SK-N-SH treated with all-trans-retinoic acid at 6 μM for 48 hours (cell line): ENCODE measurements at regions not wholly inside any gene's neighbourhood (a gene's known extent, or its start where the extent isn't known, plus 50 kb on each side); places are given as distances from the start of the nearest gene placed in this dataset.

Experiments
- ATAC-seq: fragments of 200-7000 bp; cut with Tn5 transposase; 3 replicates; pipeline ENCODE4 v1.9.1; 2020; ENCODE audit warnings: mild to moderate bottlenecking, moderate library complexity
- ARNTL ChIP-seq: fragments of 450-650 bp; formaldehyde crosslinking; IDR thresholded peaks from 2 replicates; pipeline ENCODE4 v1.5.0; 2020; ENCODE audit warnings: low read depth, mild to moderate bottlenecking, moderate library complexity, borderline replicate concordance
- BACH2 ChIP-seq: fragments of 250-450 bp; sonication (Bioruptor Pico); IDR thresholded peaks from 2 replicates; pipeline ENCODE4 v1.9.0; 2021; ENCODE audit warnings: mild to moderate bottlenecking, borderline replicate concordance
- CREB5 ChIP-seq: fragments of 250-450 bp; sonication (Bioruptor Pico); IDR thresholded peaks from 2 replicates; pipeline ENCODE4 v1.5.1; 2020; ENCODE audit warnings: low read depth, mild to moderate bottlenecking, moderate library complexity
- CSDC2 ChIP-seq: fragments of 250-450 bp; sonication (Bioruptor Pico); IDR thresholded peaks from 2 replicates; pipeline ENCODE4 v1.5.0; 2020; ENCODE audit warnings: mild to moderate bottlenecking, moderate library complexity
- CSRNP3 ChIP-seq: fragments of 250-450 bp; sonication (Bioruptor Pico); IDR thresholded peaks from 2 replicates; pipeline ENCODE4 v1.5.1; 2021; ENCODE audit warnings: mild to moderate bottlenecking, moderate library complexity
- ESRRG ChIP-seq: fragments of 250-450 bp; sonication (Bioruptor Pico); IDR thresholded peaks from 2 replicates; pipeline ENCODE4 v1.6.1; 2021; ENCODE audit warnings: mild to moderate bottlenecking
- GLIS3 ChIP-seq: fragments of 250-450 bp; sonication (Bioruptor Pico); IDR thresholded peaks from 2 replicates; pipeline ENCODE4 v1.5.0; 2020; ENCODE audit warnings: mild to moderate bottlenecking, moderate library complexity
- ISL1 ChIP-seq: fragments of 250-450 bp; sonication (Bioruptor Pico); IDR thresholded peaks from 2 replicates; pipeline ENCODE4 v2.1.2; 2022; ENCODE audit warnings: mild to moderate bottlenecking, moderate library complexity
- OSR1 ChIP-seq: fragments of 250-450 bp; sonication (Bioruptor Pico); IDR thresholded peaks from 2 replicates; pipeline ENCODE4 v1.8.0; 2022; ENCODE audit warnings: moderate library complexity, mild to moderate bottlenecking, inconsistent platforms
- PATZ1 ChIP-seq: fragments of 250-450 bp; sonication (Bioruptor Pico); IDR thresholded peaks from 2 replicates; pipeline ENCODE4 v1.8.0; 2020; ENCODE audit warnings: mild to moderate bottlenecking, moderate library complexity, borderline replicate concordance
- PPARA ChIP-seq: fragments of 250-450 bp; sonication (Bioruptor Pico); IDR thresholded peaks from 2 replicates; pipeline ENCODE4 v1.5.0; 2020; ENCODE audit warnings: mild to moderate bottlenecking, borderline replicate concordance
- RARB ChIP-seq: fragments of 250-450 bp; sonication (Bioruptor Pico); IDR thresholded peaks from 2 replicates; pipeline ENCODE4 v1.8.0; 2021; ENCODE audit warnings: mild to moderate bottlenecking, moderate library complexity
- SNAI2 ChIP-seq: fragments of 250-450 bp; sonication (Bioruptor Pico); IDR thresholded peaks from 2 replicates; pipeline ENCODE4 v1.5.0; 2020; ENCODE audit warnings: mild to moderate bottlenecking, moderate library complexity
- TCF4 ChIP-seq: fragments of 250-450 bp; sonication (Bioruptor Pico); IDR thresholded peaks from 2 replicates; pipeline ENCODE4 v1.8.0; 2021; ENCODE audit warnings: mild to moderate bottlenecking, moderate library complexity, borderline replicate concordance
- TOX ChIP-seq: fragments of 250-450 bp; sonication (Bioruptor Pico); IDR thresholded peaks from 2 replicates; pipeline ENCODE4 v1.8.0; 2021; ENCODE audit warnings: mild to moderate bottlenecking, moderate library complexity, borderline replicate concordance
- TSHZ2 ChIP-seq: fragments of 250-450 bp; sonication (Bioruptor Pico); IDR thresholded peaks from 2 replicates; pipeline ENCODE4 v1.5.0; 2020; ENCODE audit warnings: mild to moderate bottlenecking, moderate library complexity
- ZC3H10 ChIP-seq: fragments of 250-450 bp; sonication (Bioruptor Pico); IDR thresholded peaks from 2 replicates; pipeline ENCODE4 v1.5.1; 2021; ENCODE audit warnings: mild to moderate bottlenecking, moderate library complexity
- ZFP30 ChIP-seq: fragments of 450-650 bp; formaldehyde crosslinking; IDR thresholded peaks from 2 replicates; pipeline ENCODE4 v1.5.0; 2022; ENCODE audit warnings: mild to moderate bottlenecking, moderate library complexity
- ZNF565 ChIP-seq: fragments of 450-650 bp; formaldehyde crosslinking; conservative IDR thresholded peaks from 2 replicates; pipeline ENCODE4 v1.5.0; 2020; ENCODE audit warnings: low read depth, mild to moderate bottlenecking, moderate library complexity
- ZNF70 ChIP-seq: fragments of 450-650 bp; formaldehyde crosslinking; IDR thresholded peaks from 2 replicates; pipeline ENCODE4 v1.5.0; 2020; ENCODE audit warnings: mild to moderate bottlenecking, moderate library complexity
- ZNF8 ChIP-seq: fragments of 450-650 bp; formaldehyde crosslinking; IDR thresholded peaks from 2 replicates; pipeline ENCODE4 v1.5.0; 2020; ENCODE audit warnings: mild to moderate bottlenecking, moderate library complexity

- ATAC-seq, result no peak
Measured at GRCh38 chr12:28108599-28108998, 81.7 kb upstream of the CCDC91 start.

GRCh38 chr12:28110329-28110728 is 79.9 kb upstream of the CCDC91 start:
- no peak for ATAC-seq
- TF ChIP-seq PATZ1 (CRISPR knock-in tag) (no peak), ZNF8 (no peak), CSRNP3 (CRISPR knock-in tag) (no peak), ZNF70 (no peak), TSHZ2 (CRISPR knock-in tag) (no peak), TOX (CRISPR knock-in tag) (no peak), GLIS3 (CRISPR knock-in tag) (no peak)

More at GRCh38 chr12:28108599-28108998, 81.7 kb upstream of the CCDC91 start:
- no peak for TF ChIP-seq ISL1 (CRISPR knock-in tag)
- TF ChIP-seq TCF4 (CRISPR knock-in tag), result no peak
- TF ChIP-seq ZNF70, result no peak
- no peak for TF ChIP-seq CSRNP3 (CRISPR knock-in tag)
- TF ChIP-seq ARNTL (CRISPR knock-in tag), result no peak
- no peak for TF ChIP-seq PPARA (CRISPR knock-in tag)
- no peak for TF ChIP-seq ZFP30
- no peak for TF ChIP-seq ZC3H10 (CRISPR knock-in tag)
- no peak for TF ChIP-seq RARB (CRISPR knock-in tag)
- TF ChIP-seq ZNF565, result no peak
- TF ChIP-seq OSR1 (CRISPR knock-in tag), result no peak
- no peak for TF ChIP-seq TOX (CRISPR knock-in tag)
- TF ChIP-seq CSDC2 (CRISPR knock-in tag), result no peak

GRCh38 chr12:28114488-28114887 is 75.8 kb upstream of the CCDC91 start:
- ATAC-seq, result peak; percentile 49; the same call in 1 of the 3 replicates
- no peak for TF ChIP-seq CREB5 (CRISPR knock-in tag)
- peak; percentile 48 for TF ChIP-seq ISL1 (CRISPR knock-in tag)
- no peak for TF ChIP-seq BACH2 (CRISPR knock-in tag)
- no peak for TF ChIP-seq ESRRG (CRISPR knock-in tag)
- no peak for TF ChIP-seq ZNF565

- no peak for ATAC-seq
- no peak for TF ChIP-seq BACH2 (CRISPR knock-in tag)
- TF ChIP-seq ZC3H10 (CRISPR knock-in tag), result no peak
- no peak for TF ChIP-seq CSRNP3 (CRISPR knock-in tag)
- TF ChIP-seq SNAI2 (CRISPR knock-in tag), result no peak
- no peak for TF ChIP-seq ZNF565
- no peak for TF ChIP-seq RARB (CRISPR knock-in tag)
- no peak for TF ChIP-seq ZFP30
- TF ChIP-seq TSHZ2 (CRISPR knock-in tag), result no peak
- no peak for TF ChIP-seq TCF4 (CRISPR knock-in tag)
- TF ChIP-seq PPARA (CRISPR knock-in tag), result no peak
Measured at GRCh38 chr12:28121433-28121832, 68.8 kb upstream of the CCDC91 start.
